Osteocyte (in vitro differentiated cells): ENCODE measurements at regions not wholly inside any gene's neighbourhood (a gene's known extent, or its start where the extent isn't known, plus 50 kb on each side); places are given as distances from the start of the nearest gene placed in this dataset.

Experiments
- DNase-seq: peaks from one replicate; pipeline ENCODE4 v3.0.0; 2021; ENCODE audit warnings: mixed read lengths; ENCODE audit not compliant: unreplicated experiment; ENCODE audit errors: extremely low spot score
- H3K27ac Mint-ChIP-seq: one replicate; pipeline ENCODE4 v1.8.0; 2021; ENCODE audit warnings: mild to moderate bottlenecking, mixed read lengths; ENCODE audit not compliant: unreplicated experiment
- H3K27me3 Mint-ChIP-seq: one replicate; pipeline ENCODE4 v1.8.0; 2021; ENCODE audit warnings: mixed read lengths; ENCODE audit not compliant: unreplicated experiment
- H3K36me3 Mint-ChIP-seq: one replicate; pipeline ENCODE4 v1.8.0; 2021; ENCODE audit warnings: mixed read lengths; ENCODE audit not compliant: unreplicated experiment
- H3K4me1 Mint-ChIP-seq: one replicate; pipeline ENCODE4 v1.8.0; 2021; ENCODE audit warnings: mixed read lengths; ENCODE audit not compliant: unreplicated experiment
- H3K4me3 Mint-ChIP-seq: one replicate; pipeline ENCODE4 v1.8.0; 2021; ENCODE audit warnings: mild to moderate bottlenecking, moderate library complexity, mixed read lengths; ENCODE audit not compliant: unreplicated experiment
- H3K9me3 Mint-ChIP-seq: one replicate; pipeline ENCODE4 v1.8.0; 2021; ENCODE audit warnings: mixed read lengths; ENCODE audit not compliant: unreplicated experiment
- TF ChIP-seq, protein P1 (sequence below): fragments of 200-600 bp; sonication (generic); IDR thresholded peaks from 2 replicates; pipeline ENCODE4 v1.5.0; 2021; ENCODE audit warnings: antibody characterized with exemption, mild to moderate bottlenecking, moderate library complexity

- Mint-ChIP-seq H3K4me1 (peaks cover 21% of the 10 kb centered on the region), H3K9me3 (peaks cover 3% of the 10 kb centered on the region), H3K27me3 (no peaks in the 10 kb centered on the region), H3K27ac (no peak overlapping the region), H3K4me3 (no peak overlapping the region), H3K36me3 (no peaks in the 10 kb centered on the region)
- DNase-seq = no peak
- TF ChIP-seq, protein P1, sequence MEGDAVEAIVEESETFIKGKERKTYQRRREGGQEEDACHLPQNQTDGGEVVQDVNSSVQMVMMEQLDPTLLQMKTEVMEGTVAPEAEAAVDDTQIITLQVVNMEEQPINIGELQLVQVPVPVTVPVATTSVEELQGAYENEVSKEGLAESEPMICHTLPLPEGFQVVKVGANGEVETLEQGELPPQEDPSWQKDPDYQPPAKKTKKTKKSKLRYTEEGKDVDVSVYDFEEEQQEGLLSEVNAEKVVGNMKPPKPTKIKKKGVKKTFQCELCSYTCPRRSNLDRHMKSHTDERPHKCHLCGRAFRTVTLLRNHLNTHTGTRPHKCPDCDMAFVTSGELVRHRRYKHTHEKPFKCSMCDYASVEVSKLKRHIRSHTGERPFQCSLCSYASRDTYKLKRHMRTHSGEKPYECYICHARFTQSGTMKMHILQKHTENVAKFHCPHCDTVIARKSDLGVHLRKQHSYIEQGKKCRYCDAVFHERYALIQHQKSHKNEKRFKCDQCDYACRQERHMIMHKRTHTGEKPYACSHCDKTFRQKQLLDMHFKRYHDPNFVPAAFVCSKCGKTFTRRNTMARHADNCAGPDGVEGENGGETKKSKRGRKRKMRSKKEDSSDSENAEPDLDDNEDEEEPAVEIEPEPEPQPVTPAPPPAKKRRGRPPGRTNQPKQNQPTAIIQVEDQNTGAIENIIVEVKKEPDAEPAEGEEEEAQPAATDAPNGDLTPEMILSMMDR = no peak
Observed at GRCh38 chr1:55828044-55828443, 612.9 kb upstream of the USP24 start.

DNA sequence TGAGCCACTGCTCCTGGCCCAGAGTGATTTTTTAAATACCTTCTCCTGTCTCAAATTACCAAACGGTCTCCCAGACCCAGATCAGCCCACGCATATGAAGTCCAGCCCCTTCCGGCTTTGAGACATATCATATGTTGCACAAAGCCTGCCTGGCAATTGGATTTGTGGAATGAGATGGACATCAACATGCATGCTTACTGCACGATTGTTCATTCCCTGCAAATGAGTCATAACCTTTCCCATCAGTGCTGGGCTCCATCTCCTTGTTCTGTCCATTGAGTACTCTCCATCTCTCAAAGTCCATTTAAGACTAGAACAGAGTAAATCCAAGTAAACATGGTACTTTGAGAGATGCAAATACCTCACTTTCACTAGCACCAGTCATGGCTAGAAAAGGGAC, 612.2 kb upstream of the USP24 start:
- DNase-seq = no peak
- H3K9me3 Mint-ChIP-seq = peaks cover 3% of the 10 kb centered on the region
- TF ChIP-seq, protein P1 = no peak
- no peaks in the 10 kb centered on the region for H3K36me3 Mint-ChIP-seq
- no peaks in the 10 kb centered on the region for H3K27me3 Mint-ChIP-seq
- H3K27ac Mint-ChIP-seq = no peak overlapping the region
- H3K4me3 Mint-ChIP-seq = no peak overlapping the region
- peaks cover 22% of the 10 kb centered on the region for H3K4me1 Mint-ChIP-seq

GRCh38 chr1:55826381-55827080, 611.4 kb upstream of the USP24 start:
- Mint-ChIP-seq H3K27me3 (no peaks in the 10 kb centered on the region), H3K4me1 (peaks cover 22% of the 10 kb centered on the region), H3K27ac (no peak overlapping the region), H3K36me3 (no peaks in the 10 kb centered on the region), H3K4me3 (no peak overlapping the region), H3K9me3 (peaks cover 3% of the 10 kb centered on the region)
- TF ChIP-seq, protein P1 = no peak
- DNase-seq = no peak

DNA sequence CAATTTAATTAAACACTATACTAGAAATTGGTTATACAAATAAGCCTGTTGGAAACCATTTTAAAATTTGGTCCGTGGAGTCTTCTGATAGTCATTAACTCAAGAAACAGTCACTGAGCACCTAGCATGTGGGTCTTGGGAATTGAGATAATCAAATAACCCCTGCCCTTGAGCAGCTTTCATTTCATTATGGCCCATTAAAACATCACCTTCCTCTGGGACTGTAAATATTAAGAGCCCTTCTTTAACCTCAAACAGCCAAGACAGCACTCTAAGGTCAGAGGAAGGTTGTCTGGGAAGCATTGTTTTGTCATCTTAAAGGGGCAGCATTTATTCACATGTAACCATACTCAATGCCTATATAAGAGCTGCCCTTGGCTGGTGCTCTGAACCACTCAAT, 610.3 kb upstream of the USP24 start:
- no peak overlapping the region for H3K4me3 Mint-ChIP-seq
- H3K27me3 Mint-ChIP-seq = no peaks in the 10 kb centered on the region
- H3K27ac Mint-ChIP-seq = no peak overlapping the region
- peaks cover 22% of the 10 kb centered on the region for H3K4me1 Mint-ChIP-seq
- DNase-seq = no peak
- TF ChIP-seq, protein P1 = no peak
- H3K9me3 Mint-ChIP-seq = peaks cover 3% of the 10 kb centered on the region
- no peaks in the 10 kb centered on the region for H3K36me3 Mint-ChIP-seq

DNA sequence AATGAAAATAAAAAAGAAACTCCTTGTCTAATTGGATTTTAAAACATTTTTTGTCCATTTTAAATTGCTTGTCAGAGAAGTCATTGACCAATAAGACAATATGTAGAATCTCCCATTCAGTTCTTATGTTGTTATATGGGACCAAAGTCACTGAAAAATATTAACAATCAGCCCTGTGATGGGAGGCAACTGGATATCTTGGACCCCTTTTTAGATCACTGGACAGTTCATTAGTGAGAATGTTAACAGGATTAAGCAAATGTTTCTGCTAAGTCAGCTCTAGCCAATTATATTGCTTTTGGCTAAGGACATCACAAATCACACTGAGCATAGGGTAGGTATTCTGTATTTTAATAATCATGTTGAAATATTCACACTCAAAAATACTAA, 609.1 kb upstream of the USP24 start:
- Mint-ChIP-seq H3K4me1 (peaks cover 22% of the 10 kb centered on the region), H3K36me3 (no peaks in the 10 kb centered on the region), H3K4me3 (no peak overlapping the region), H3K27ac (no peak overlapping the region), H3K27me3 (no peaks in the 10 kb centered on the region), H3K9me3 (peaks cover 3% of the 10 kb centered on the region)
- TF ChIP-seq, protein P1 = no peak
- no peak for DNase-seq
